Sigmoid colon (tissue), 4 donors: ENCODE measurements at regions not wholly inside any gene's neighbourhood (a gene's known extent, or its start where the extent isn't known, plus 50 kb on each side); places are given as distances from the start of the nearest gene placed in this dataset.

Source experiments
- CTCF ChIP-seq, 4 experiments: fragments of 450-650 bp in 3 of 4; fragments of 200-600 bp in 1 of 4; IDR thresholded peaks; one replicate each; pipeline ENCODE4 v1.5.1; 2016 to 2019; ENCODE audit warnings: antibody characterized with exemption in 4 of 4, mild to moderate bottlenecking in 3 of 4, moderate library complexity in 2 of 4
- EP300 ChIP-seq, 4 donors: sonication (generic); formaldehyde crosslinking; IDR thresholded peaks; one replicate each; pipeline ENCODE4 v1.6.1; 2017; ENCODE audit warnings: antibody characterized with exemption in 4 of 4
- POLR2A ChIP-seq, 2 donors: fragments of 450-650 bp; IDR thresholded peaks; one replicate each; pipeline ENCODE4 v1.6.1; 2016; ENCODE audit warnings: antibody characterized with exemption in 2 of 2, mild to moderate bottlenecking in 2 of 2, moderate library complexity in 2 of 2
- POLR2AphosphoS5 ChIP-seq, 4 donors: sonication (generic); formaldehyde crosslinking; IDR thresholded peaks; one replicate each; pipeline ENCODE4 v1.6.1; 2017; ENCODE audit warnings: antibody characterized with exemption in 4 of 4

GRCh38 chr2:120607506-120607905, 128.2 kb upstream of the GLI2 start:
- TF ChIP-seq CTCF (IDR thresholded peaks at IDR 0.05): no peak
- TF ChIP-seq POLR2AphosphoS5 (IDR thresholded peaks at IDR 0.05): no peak
- TF ChIP-seq POLR2A (IDR thresholded peaks at IDR 0.05): no peak
- no peak for TF ChIP-seq EP300 (IDR thresholded peaks at IDR 0.05)
